Peyer's patch (tissue), 4 donors: ENCODE measurements at regions not wholly inside any gene's neighbourhood (a gene's known extent, or its start where the extent isn't known, plus 50 kb on each side); places are given as distances from the start of the nearest gene placed in this dataset.

Experiments
- DNase-seq, 3 donors: peaks; one replicate each; pipeline ENCODE4 v3.0.0-alpha.2; 2017 to 2019
- H3K27ac ChIP-seq, 4 donors: fragments of 200-600 bp; sonication (generic); one replicate each; pipeline ENCODE4 v1.5.1; 2016 to 2019
- H3K27me3 ChIP-seq, 2 donors: fragments of 200-600 bp; sonication (generic); one replicate each; pipeline ENCODE4 v1.5.1; 2019
- H3K36me3 ChIP-seq, 3 donors: fragments of 200-600 bp; sonication (generic); one replicate each; pipeline ENCODE4 v1.5.1; 2016 to 2019
- H3K4me1 ChIP-seq, 4 donors: fragments of 200-600 bp; sonication (generic); one replicate each; pipeline ENCODE4 v1.5.1; 2016 to 2019
- H3K4me3 ChIP-seq, 4 donors: fragments of 200-600 bp; sonication (generic); 1 replicate in 3 of 4; 2 replicates in 1 of 4; pipeline ENCODE4 v1.5.1; 2016 to 2019; ENCODE audit warnings: mild to moderate bottlenecking in 1 of 4
- H3K9me3 ChIP-seq, 4 donors: fragments of 200-600 bp; sonication (generic); one replicate each; pipeline ENCODE4 v1.5.1; 2016 to 2019; ENCODE audit warnings: mild to moderate bottlenecking in 1 of 4
- CTCF ChIP-seq, 6 experiments: fragments of 450-650 bp in 4 of 6; fragments of 200-600 bp in 2 of 6; sonication (generic) in 1 of 6; IDR thresholded peaks; one replicate each; pipeline ENCODE4 v1.5.1; 2017 to 2019; ENCODE audit warnings: antibody characterized with exemption in 6 of 6, mild to moderate bottlenecking in 3 of 6, moderate library complexity in 1 of 6
- POLR2A ChIP-seq, 2 donors: fragments of 450-650 bp; IDR thresholded peaks; one replicate each; pipeline ENCODE4 v1.5.1; 2017; ENCODE audit warnings: antibody characterized with exemption in 2 of 2, mild to moderate bottlenecking in 2 of 2, moderate library complexity in 2 of 2

- H3K4me3 ChIP-seq, result no peak overlapping the region
- peaks cover 0 to 11% (median 0%) of the 10 kb centered on the region in 4 donors for H3K4me1 ChIP-seq
- no peaks in the 10 kb centered on the region for H3K9me3 ChIP-seq
- no peak for DNase-seq
- no peaks in the 10 kb centered on the region for H3K27me3 ChIP-seq
- TF ChIP-seq POLR2A (IDR thresholded peaks at IDR 0.05) (no peak), CTCF (IDR thresholded peaks at IDR 0.05) (no peak)
- no peak overlapping the region for H3K27ac ChIP-seq
- no peaks in the 10 kb centered on the region for H3K36me3 ChIP-seq
Observed at GRCh38 chr5:98471458-98471857, 302.0 kb upstream of the RGMB start.

DNA sequence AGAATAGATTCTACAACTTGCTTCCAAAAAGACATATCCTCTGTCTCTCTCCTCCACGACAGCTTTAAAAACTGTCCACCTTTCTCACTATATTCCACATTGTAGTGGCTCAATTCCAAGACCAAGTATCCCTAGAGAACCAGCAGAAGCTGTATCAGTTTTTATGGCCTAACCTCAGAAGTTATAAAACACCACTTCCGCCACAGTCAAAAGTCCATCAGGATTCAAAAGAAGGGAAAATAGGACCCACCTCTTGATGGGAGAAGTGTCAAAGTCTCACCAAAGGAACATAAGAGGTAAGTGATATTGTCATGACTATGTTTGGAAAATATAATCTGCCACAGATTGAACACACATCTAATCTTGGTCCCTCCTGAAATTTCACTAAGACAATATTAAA lies 299.2 kb upstream of the RGMB start:
- Histone ChIP-seq H3K27ac (no peak overlapping the region), H3K36me3 (no peaks in the 10 kb centered on the region), H3K4me1 (peaks cover 0 to 11% (median 0%) of the 10 kb centered on the region in 4 donors), H3K4me3 (no peak overlapping the region), H3K9me3 (no peaks in the 10 kb centered on the region), H3K27me3 (no peaks in the 10 kb centered on the region)
- TF ChIP-seq CTCF (IDR thresholded peaks at IDR 0.05), result no peak
- no peak for TF ChIP-seq POLR2A (IDR thresholded peaks at IDR 0.05)
- DNase-seq, result no peak

DNA sequence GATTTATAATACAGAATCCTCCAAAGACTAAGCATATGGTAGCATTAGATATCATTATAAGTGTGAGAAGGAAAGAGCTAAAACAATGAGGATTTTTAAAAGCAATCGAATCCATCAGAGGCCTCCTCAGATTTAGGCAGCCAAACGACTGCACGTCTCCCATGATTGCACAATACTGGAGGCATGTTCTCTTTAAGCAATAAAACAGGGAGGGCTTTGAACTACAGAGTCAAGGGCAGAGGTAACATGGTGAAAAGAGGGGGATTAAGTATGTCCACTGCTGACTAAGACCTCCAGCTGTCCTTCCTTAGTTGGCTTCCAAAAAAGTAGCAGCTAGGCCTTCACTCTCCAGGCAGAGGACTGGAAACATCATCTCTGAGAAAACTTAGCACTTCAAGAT lies 298.7 kb upstream of the RGMB start:
- Histone ChIP-seq H3K9me3 (no peaks in the 10 kb centered on the region), H3K4me1 (peaks cover 0 to 11% (median 0%) of the 10 kb centered on the region in 4 donors), H3K4me3 (no peak overlapping the region), H3K36me3 (no peaks in the 10 kb centered on the region), H3K27ac (no peak overlapping the region), H3K27me3 (no peaks in the 10 kb centered on the region)
- no peak for TF ChIP-seq CTCF (IDR thresholded peaks at IDR 0.05)
- no peak for TF ChIP-seq POLR2A (IDR thresholded peaks at IDR 0.05)
- no peak for DNase-seq

- no peaks in the 10 kb centered on the region for H3K36me3 ChIP-seq
- DNase-seq, result no peak
- H3K27me3 ChIP-seq, result no peaks in the 10 kb centered on the region
- H3K9me3 ChIP-seq, result no peaks in the 10 kb centered on the region
- H3K4me3 ChIP-seq, result no peak overlapping the region
- TF ChIP-seq POLR2A (IDR thresholded peaks at IDR 0.05), result no peak
- no peak for TF ChIP-seq CTCF (IDR thresholded peaks at IDR 0.05)
- H3K4me1 ChIP-seq, result no peaks in the 10 kb centered on the region
- H3K27ac ChIP-seq, result no peak overlapping the region
Observed at GRCh38 chr5:98482321-98483300, 290.9 kb upstream of the RGMB start.

GRCh38 chr5:98483301-98483685 lies 290.2 kb upstream of the RGMB start:
- Histone ChIP-seq H3K9me3 (no peaks in the 10 kb centered on the region), H3K27me3 (no peaks in the 10 kb centered on the region), H3K4me3 (no peak overlapping the region), H3K4me1 (no peaks in the 10 kb centered on the region), H3K27ac (no peak overlapping the region), H3K36me3 (no peaks in the 10 kb centered on the region)
- DNase-seq, result no peak
- TF ChIP-seq POLR2A (IDR thresholded peaks at IDR 0.05) (no peak), CTCF (IDR thresholded peaks at IDR 0.05) (no peak)
